ENCODE measurements at regions not wholly inside any gene's neighbourhood (a gene's known extent, or its start where the extent isn't known, plus 50 kb on each side); places are given as distances from the start of the nearest gene placed in this dataset.

DNA sequence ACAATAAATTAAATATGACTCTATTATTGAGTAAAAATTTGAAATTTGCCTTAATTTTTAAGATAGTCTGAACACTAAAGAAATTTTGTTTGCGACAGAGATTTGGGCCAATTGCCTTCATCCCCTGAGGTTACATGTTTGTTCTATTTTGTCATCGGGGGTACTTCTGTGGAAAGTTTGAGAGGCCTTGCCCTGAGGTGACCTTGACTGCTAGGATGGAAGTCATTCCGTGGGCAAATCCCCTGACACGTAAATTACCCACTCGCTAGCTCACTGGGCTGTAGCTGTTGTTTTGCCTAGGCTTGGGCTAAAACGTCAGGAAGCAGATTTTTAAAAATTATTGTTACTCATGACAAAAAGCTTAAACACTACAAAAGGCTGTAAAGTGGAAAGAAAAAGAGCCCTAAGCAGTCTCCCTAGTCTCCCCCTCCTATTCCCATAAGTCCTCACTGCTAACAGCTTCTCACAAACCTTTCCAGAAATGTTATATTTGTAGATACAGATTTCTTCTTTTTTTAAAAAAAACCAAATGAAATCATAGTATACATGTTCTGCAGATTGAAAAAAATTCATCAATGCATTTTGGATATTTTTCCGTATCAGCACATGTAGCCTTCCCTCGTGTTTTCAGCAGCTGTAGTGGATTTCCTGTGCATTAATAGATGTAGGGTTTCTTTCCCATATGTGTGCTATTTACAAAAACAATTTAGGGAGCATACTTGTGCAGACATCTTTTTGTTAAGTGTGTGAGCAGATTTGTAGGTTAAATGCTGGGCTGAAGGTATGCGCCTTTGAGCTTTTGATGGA is 142.7 kb downstream of the MRPS6 start:
- Histone ChIP-seq H3K9ac (replicated peaks in 1 of 4; ENCODE audit: extremely low read depth in 1 of 4, low read depth in 3 of 4, low read length in 3 of 4) (no peak overlapping the region), H2BK20ac (ENCODE audit: low read length) (no peak overlapping the region), H2AK5ac (ENCODE audit: low read depth, low read length) (no peak overlapping the region), H3K4me3 (ENCODE audit: extremely low read depth in 1 of 4, insufficient read depth in 2 of 4, low read depth in 3 of 4, low read length in 4 of 4) (no peak overlapping the region), H2AFZ (ENCODE audit: low read length) (no peak overlapping the region), H2BK15ac (ENCODE audit: low read length) (no peak overlapping the region), H2BK12ac (ENCODE audit: low read depth, low read length) (no peak overlapping the region), H3K79me1 (ENCODE audit: low read depth, low read length) (no peaks in the 10 kb centered on the region), H3K36me3 (ENCODE audit: control insufficient read depth in 2 of 4, insufficient read depth in 4 of 4, low read length in 3 of 4) (no peaks in the 10 kb centered on the region), H3K18ac (ENCODE audit: extremely low read depth, low read length) (no peak overlapping the region), H3K79me2 (ENCODE audit: control insufficient read depth in 1 of 2, insufficient read depth in 2 of 2, low read length in 2 of 2) (no peaks in the 10 kb centered on the region), H3K9me3 (ENCODE audit: insufficient read depth in 2 of 2, low read depth in 1 of 2, low read length in 1 of 2) (peaks cover 0 to 4% of the 10 kb centered on the region in 2 experiments; a peak in 1 of 4 replicates), H2BK5ac (ENCODE audit: low read depth, low read length) (no peak overlapping the region), H3K23me2 (ENCODE audit: low read depth, low read length) (no peaks in the 10 kb centered on the region), H4K5ac (ENCODE audit: insufficient read length, low read depth, low read length) (no peak overlapping the region), H3K27me3 (replicated peaks in 1 of 4; ENCODE audit: control insufficient read depth in 3 of 4, extremely low read depth in 1 of 4, insufficient read depth in 3 of 4, low read length in 3 of 4) (no peaks in the 10 kb centered on the region), H3K4me1 (replicated peaks in 1 of 4; ENCODE audit: control insufficient read depth in 3 of 4, insufficient read depth in 4 of 4, low read length in 3 of 4) (no peaks in the 10 kb centered on the region), H3K14ac (ENCODE audit: insufficient read length) (no peak overlapping the region), H3K23ac (ENCODE audit: insufficient read length) (no peak overlapping the region), H4K20me1 (replicated peaks in 1 of 2; ENCODE audit: control insufficient read depth in 1 of 2, insufficient read depth in 2 of 2, low read length in 2 of 2) (no peaks in the 10 kb centered on the region), H2BK120ac (replicated peaks; ENCODE audit: low read depth, low read length) (no peak overlapping the region), H3K27ac (ENCODE audit: low read depth, low read length) (no peak overlapping the region), H4K91ac (replicated peaks; ENCODE audit: insufficient read length, low read length) (no peak overlapping the region), H4K8ac (ENCODE audit: extremely low read depth, insufficient read depth, low read length) (no peak overlapping the region), H3K4me2 (ENCODE audit: insufficient read depth in 1 of 2, low read depth in 2 of 2, low read length in 2 of 2) (no peak overlapping the region), H3K4ac (replicated peaks; ENCODE audit: insufficient read length, low read depth, low read length) (no peak overlapping the region), H3K56ac (replicated peaks; ENCODE audit: insufficient read length, low read depth, low read length) (no peak overlapping the region)
- FAIRE-seq (no peak), DNase-seq (ENCODE audit: low read depth in 1 of 2, low spot score in 2 of 2) (no peak)
- WGBS, 2 experiments (ENCODE audit: extremely low coverage in 1 of 2, insufficient coverage in 1 of 2, insufficient read length in 1 of 2, insufficient replicate concordance in 2 of 2, low coverage in 1 of 2, low lambda C conversion rate in 2 of 2, missing lambda C conversion rate in 1 of 2) = 73% methylated on average over 9 of the region's 9 CpGs; no CpG with 5 or more reads in 1 of the 2 experiments
- POLR2A ChIA-PET (ENCODE audit: partially characterized antibody) = interaction anchor here (1.2 to 1.3 kb wide), 2 partner anchors 12 to 142 kb away, joined by 3 to 4 read pairs; no protein-coding TSS in a partner anchor
- CTCF ChIA-PET (ENCODE audit: partially characterized antibody) = interaction anchor here (1.0 to 2.0 kb wide), 3 partner anchors 13 to 292 kb away, joined by 3 to 4 read pairs (median 3); no protein-coding TSS in a partner anchor
- TF ChIP-seq KDM1A (IDR thresholded peaks at IDR 0.05; ENCODE audit: borderline replicate concordance, low read length) (no peak), PHF8 (conservative IDR thresholded peaks at IDR 0.05; ENCODE audit: low read depth, low read length) (no peak), CEBPB (IDR thresholded peaks at IDR 0.05; ENCODE audit: low read depth, low read length) (no peak), TBP (IDR thresholded peaks at IDR 0.05; ENCODE audit: low read depth, low read length) (no peak), CBX8 (IDR thresholded peaks at IDR 0.05; ENCODE audit: borderline replicate concordance, low read depth, low read length) (no peak), JUN (IDR thresholded peaks at IDR 0.05; ENCODE audit: low read depth, low read length) (no peak), ZNF274 (IDR thresholded peaks at IDR 0.05; ENCODE audit: borderline replicate concordance, extremely low read depth, low read length) (no peak), GTF2F1 (IDR thresholded peaks at IDR 0.05; ENCODE audit: borderline replicate concordance, low read depth, low read length) (no peak), SP4 (IDR thresholded peaks at IDR 0.05; ENCODE audit: low read length) (no peak), GABPA (IDR thresholded peaks at IDR 0.05; ENCODE audit: borderline replicate concordance, insufficient read depth, low read length) (no peak), SIX5 (IDR thresholded peaks at IDR 0.05; ENCODE audit: low read depth, low read length) (no peak), SAP30 (IDR thresholded peaks at IDR 0.05; ENCODE audit: insufficient read depth, insufficient replicate concordance, low read length) (no peak), E2F6 (IDR thresholded peaks at IDR 0.05) (no peak)

Data from H1 (cell line).